CD4-positive, alpha-beta T cell treated with Interleukin-10 for 1 hour (primary cell): ENCODE measurements at regions not wholly inside any gene's neighbourhood (a gene's known extent, or its start where the extent isn't known, plus 50 kb on each side); places are given as distances from the start of the nearest gene placed in this dataset.

Experiments used
- DNase-seq: peaks from one replicate; pipeline ENCODE4 v3.0.0-alpha.2; 2020

- DNase-seq = no peak
These were observed 338.6 kb upstream of the PLET1 start for GRCh38 chr11:112599265-112599664.

DNA sequence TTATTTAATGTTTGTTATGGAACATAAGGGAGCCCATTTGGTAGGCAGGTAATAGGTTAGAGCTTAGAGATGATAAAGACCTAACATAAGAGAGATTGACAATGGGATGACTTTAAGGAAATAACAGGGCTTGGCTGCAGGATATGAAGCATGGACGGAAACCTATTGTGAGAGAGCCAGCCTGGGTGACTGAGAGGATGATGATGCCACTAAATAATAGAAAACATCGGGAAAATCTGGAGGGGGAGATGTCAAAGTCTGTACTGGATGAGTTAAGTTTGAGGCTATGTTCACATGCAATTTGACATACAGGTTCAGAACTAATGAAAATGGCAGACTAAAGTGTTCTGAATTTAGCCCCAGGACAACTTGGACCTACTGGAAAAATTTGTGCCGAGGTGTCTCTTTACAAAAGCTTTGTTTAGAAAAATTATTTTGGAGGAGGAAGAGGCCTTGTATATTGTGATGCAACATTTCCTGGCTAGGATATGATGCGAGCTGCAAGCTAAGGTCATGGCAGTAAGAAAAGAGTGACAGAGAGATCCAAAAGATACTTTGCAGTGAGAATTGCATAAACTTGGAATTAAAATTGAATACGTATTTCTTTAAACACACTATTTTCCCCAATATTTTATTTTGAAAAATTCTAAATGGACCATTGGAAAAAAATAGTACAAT lies 339.3 kb upstream of the PLET1 start:
- no peak for DNase-seq

DNA sequence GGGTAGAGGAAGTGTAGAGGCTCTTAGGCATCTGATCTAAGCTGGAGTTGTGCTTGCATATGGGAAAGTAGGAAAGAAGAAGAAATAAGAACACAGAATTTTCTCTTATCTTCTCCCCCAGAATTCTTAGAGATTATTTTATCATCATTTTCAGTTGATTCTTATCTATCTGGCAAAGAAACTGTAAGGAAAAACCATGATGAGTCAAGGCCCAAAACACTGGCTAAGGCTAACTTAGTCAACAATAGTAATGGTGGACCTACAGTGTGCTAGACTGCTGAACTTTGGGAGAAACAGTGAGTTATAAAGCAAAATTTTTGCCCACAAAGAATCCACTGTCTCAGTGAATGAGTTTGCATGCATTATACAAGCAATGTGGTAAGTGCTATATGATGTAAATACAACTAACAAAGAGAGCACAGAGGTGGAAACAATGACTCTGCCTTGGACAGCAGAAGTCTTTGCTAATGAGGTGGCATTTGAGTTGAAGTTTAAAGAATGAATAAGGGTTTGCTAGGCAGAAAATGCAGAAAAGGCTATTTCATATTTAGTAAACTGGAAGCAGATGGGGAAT lies 344.5 kb upstream of the PLET1 start:
- DNase-seq = no peak

DNA sequence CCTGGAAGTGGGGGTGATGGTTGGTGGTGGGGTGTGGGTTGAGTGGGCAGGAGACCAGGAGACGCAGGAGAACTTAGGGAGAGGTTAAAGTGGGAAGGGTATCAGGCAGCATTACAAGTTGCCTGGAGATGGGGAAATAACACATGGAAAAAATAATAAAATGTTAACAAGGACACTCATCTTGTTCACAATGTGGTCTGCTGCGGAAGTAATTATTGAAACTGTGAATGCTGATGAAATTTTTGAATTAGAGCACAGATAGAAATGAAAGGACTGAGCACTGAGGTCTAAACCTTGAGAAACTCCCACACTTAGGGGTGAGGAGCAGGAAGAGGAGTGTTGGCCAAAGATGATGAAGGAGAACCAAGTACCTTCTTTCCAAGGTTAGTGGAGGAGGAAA lies 346.0 kb upstream of the PLET1 start:
- DNase-seq = no peak

DNA sequence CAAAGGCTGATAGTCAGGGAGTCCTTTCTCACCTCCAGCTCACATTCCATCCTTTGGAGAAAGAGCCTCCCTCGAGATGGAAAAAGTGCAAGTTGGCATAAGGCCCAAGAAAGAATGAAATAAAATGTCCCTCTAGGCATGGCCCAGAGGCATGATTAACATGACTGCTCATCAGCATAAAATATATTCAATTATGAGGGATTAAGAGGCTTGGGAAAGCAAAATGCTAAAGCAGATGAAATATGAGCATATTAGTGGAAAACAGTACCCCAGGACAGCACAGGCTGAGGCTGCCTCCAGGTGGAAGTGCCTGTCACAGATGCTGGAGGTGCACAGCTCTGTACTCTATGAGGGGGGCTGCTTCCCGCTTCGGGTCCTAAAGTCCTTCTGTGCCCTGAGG lies 347.8 kb upstream of the PLET1 start:
- no peak for DNase-seq

DNA sequence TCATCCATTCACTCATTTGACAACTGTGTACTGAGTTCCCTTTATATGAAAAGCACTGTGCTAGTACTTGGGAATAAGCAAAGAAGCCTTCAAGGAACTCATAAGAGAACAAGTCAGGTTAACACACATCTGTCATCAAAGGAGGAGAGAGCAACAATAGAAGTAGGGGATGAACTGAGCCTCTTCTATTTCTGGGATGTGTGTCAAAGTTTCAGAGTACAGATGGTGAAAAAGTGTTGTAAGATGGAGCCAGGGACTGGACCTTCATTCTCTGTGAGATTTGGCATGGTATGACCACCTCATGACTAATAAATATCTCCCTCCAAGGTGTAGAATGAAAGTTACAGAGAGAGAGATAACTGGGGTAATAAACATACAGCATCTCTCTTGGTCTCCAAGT lies 349.8 kb upstream of the PLET1 start:
- DNase-seq = no peak

DNA sequence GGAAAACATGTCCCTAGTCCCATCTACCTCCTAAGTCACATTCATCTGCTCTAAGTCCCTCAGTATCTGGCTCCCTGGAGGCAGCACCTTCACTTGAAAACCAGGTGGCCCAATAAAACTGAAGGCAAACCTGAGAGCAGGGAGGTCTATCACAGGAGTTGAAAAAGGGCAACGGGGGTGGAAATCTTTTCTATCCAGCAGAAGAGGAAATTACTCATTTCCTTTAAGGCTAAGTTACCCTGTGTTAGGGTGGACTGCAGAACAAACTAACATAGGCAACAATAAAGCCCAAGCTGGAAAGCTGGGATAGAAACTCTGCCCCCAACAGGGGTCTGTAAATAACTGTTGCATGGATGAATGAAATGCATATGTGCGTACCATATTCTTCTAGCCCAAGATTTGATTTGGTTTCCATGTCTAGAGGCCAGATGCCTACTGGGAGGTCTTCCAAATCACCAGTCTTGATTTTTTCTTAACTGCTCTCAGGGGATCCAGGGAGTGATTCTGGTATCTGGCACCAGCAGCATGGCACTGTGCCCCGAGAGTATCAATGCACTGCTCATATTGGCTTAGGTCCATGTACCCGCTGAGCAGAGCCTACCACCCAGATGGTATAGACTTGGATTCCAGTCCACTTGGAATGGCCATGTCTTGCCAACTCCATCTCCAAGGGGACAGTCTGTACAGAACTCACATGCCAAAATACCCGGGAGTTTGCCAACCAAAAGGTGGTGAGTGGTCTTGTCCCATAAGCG lies 350.0 kb upstream of the NCAM1 start:
- no peak for DNase-seq

DNA sequence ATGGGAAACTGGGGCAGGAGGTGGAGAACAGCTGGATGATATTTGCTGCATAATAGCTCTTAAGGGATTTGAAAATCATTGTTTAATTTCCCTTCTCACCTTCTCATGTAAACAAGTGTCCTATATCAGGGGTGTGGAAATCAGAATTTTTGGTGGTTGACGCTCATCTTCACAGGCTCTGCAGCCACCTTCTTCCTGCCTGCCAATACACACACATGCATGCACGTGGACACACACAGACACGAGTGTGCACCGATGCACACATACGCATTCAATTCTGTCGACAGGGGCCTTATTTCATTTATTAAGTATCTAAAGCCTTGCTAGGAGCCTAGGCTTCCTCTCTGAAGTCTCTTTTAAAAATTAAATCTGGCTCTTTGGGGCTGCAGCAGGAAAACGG lies 349.4 kb upstream of the NCAM1 start:
- no peak for DNase-seq

- no peak for DNase-seq
These were observed 348.9 kb upstream of the NCAM1 start for GRCh38 chr11:112612250-112612849.

- DNase-seq = no peak
These were observed 347.9 kb upstream of the NCAM1 start for GRCh38 chr11:112613051-112613972.

GRCh38 chr11:112614605-112615004 lies 346.6 kb upstream of the NCAM1 start:
- DNase-seq = no peak

- no peak for DNase-seq
These were observed 346.0 kb upstream of the NCAM1 start for GRCh38 chr11:112615238-112615637.

DNA sequence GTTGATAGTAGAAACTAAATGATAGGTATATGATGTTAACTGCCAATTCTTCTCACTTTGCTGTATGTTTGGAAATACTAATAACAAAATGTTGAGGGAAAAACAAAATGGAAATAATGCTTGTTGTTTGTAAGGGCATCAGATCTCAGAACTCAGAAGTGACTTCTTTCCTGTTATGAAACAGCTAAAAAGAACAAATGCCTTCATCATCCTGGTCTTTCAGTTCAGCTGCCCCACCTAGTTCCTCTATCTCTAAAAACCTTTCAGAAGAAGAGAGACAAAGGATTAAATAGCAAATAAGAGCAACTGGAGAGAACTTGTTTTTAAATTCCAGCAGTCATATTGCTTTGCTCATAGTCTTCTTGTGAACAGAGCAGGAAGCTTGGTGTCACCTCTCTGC lies 345.3 kb upstream of the NCAM1 start:
- no peak for DNase-seq

DNA sequence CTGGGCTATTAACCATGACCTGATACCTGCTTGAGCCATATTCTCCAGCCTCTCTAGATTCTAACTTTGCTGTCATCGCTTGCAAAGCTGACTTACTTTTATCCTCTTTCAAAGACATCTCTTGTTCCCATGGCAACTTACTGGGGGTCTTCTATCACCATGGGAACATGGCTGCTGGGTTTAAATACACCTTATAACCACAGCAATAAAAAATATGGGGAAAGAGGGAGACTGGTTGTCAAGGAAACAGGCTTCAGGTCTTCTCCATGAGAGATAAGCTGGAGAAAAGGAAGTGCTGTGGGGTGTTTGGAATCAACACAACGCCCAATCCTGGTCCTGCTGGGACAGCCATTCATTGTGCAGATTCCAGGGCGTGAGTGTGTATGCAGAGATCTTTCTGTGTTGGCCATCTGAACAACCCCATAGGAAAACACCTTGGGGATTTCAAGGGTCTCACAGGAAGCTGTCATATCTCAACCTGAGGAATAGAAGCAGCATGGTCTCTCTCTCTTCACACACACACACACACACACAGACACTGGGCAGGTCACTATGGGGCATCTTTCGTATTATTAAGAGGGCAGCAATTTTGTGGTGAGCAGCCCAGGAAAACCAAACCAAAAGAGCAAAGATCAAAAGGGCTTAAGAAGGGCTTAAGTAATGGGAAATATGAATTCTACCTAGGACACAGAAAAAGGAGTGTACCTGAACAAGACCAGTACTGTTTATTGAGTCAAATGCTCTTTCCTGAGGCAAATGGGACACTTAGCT lies 344.7 kb upstream of the NCAM1 start:
- no peak for DNase-seq

GRCh38 chr11:112617098-112617425 lies 344.2 kb upstream of the NCAM1 start:
- DNase-seq = no peak

- DNase-seq = no peak
These were observed 343.0 kb upstream of the NCAM1 start for GRCh38 chr11:112617977-112618826.

- DNase-seq = no peak
These were observed 342.1 kb upstream of the NCAM1 start for GRCh38 chr11:112619106-112619505.

DNA sequence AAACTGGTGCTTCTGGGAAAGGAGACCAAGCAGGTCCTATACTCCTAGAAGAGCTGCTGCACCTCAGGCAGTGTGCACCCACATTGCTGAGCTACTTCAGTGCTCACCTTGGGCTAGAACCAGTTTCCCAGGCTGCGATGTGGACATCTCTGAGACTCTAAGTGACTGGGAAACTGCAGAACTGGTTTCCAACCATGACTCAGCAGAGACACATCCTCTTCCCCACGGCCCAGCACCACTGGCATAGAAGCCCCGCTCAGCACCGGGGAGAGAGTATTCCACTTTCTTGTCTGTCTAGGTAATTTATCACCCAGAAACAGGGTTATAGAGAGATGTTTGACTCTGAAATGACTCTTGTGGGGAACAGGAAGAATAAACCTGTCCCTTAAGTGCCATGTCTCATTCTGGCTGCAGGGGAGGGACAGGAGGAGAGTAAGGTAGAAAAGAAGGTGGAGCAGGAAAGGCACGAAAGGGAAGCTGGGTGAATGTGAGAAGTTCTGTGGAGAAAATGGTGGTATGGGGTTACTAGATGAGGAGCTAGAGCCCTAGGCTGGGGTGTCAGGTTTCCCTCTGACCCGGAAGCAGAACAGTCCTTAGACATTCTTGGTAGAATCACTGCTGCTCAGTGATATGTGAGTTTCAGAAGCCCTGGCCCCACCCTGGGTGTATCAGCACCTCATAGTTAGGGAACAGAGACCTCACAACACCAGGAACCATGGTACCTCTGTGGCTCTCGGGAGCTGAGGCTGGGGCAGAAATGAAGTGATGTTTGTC lies 340.4 kb upstream of the NCAM1 start:
- no peak for DNase-seq

GRCh38 chr11:112623057-112623456 lies 338.2 kb upstream of the NCAM1 start:
- DNase-seq = no peak

- no peak for DNase-seq
These were observed 336.8 kb upstream of the NCAM1 start for GRCh38 chr11:112624431-112624830.
